GM21529 (cell line): ENCODE measurements at regions not wholly inside any gene's neighbourhood (a gene's known extent, or its start where the extent isn't known, plus 50 kb on each side); places are given as distances from the start of the nearest gene placed in this dataset.

Experiments
- ATAC-seq: cut with Tn5 transposase; IDR thresholded peaks from one replicate; pipeline ENCODE4 v1.9.1; 2021; ENCODE audit not compliant: unreplicated experiment

GRCh38 chr2:234679301-234679740, 182.4 kb upstream of the ARL4C start:
- no peak for ATAC-seq

- ATAC-seq, result no peak
These were observed 181.8 kb upstream of the ARL4C start for GRCh38 chr2:234678711-234679110.

GRCh38 chr2:234677758-234678538, 181.1 kb upstream of the ARL4C start:
- ATAC-seq, result no peak

- no peak for ATAC-seq
These were observed 180.0 kb upstream of the ARL4C start for GRCh38 chr2:234676783-234677450.

GRCh38 chr2:234676109-234676782, 179.4 kb upstream of the ARL4C start:
- ATAC-seq, result no peak

GRCh38 chr2:234674781-234675201, 177.9 kb upstream of the ARL4C start:
- no peak for ATAC-seq

- no peak for ATAC-seq
These were observed 177.3 kb upstream of the ARL4C start for GRCh38 chr2:234673961-234674759.

GRCh38 chr2:234673501-234673900, 176.6 kb upstream of the ARL4C start:
- ATAC-seq, result no peak

GRCh38 chr2:234672498-234673150, 175.7 kb upstream of the ARL4C start:
- ATAC-seq, result no peak

GRCh38 chr2:234671716-234672115, 174.8 kb upstream of the ARL4C start:
- no peak for ATAC-seq

GRCh38 chr2:234671231-234671630, 174.3 kb upstream of the ARL4C start:
- no peak for ATAC-seq

- no peak for ATAC-seq
These were observed 173.9 kb upstream of the ARL4C start for GRCh38 chr2:234670806-234671205.

- no peak for ATAC-seq
These were observed 173.2 kb upstream of the ARL4C start for GRCh38 chr2:234670052-234670451.

GRCh38 chr2:234669621-234670020, 172.7 kb upstream of the ARL4C start:
- ATAC-seq, result no peak

GRCh38 chr2:234669001-234669400, 172.1 kb upstream of the ARL4C start:
- no peak for ATAC-seq

- no peak for ATAC-seq
These were observed 170.0 kb upstream of the ARL4C start for GRCh38 chr2:234666911-234667310.

- no peak for ATAC-seq
These were observed 168.4 kb upstream of the ARL4C start for GRCh38 chr2:234665304-234665703.

- no peak for ATAC-seq
These were observed 165.0 kb upstream of the ARL4C start for GRCh38 chr2:234661849-234662248.

- no peak for ATAC-seq
These were observed 164.3 kb upstream of the ARL4C start for GRCh38 chr2:234661175-234661574.

GRCh38 chr2:234655706-234656105, 158.8 kb upstream of the ARL4C start:
- no peak for ATAC-seq

- no peak for ATAC-seq
These were observed 154.0 kb upstream of the ARL4C start for GRCh38 chr2:234650911-234651310.
